ENCODE measurements at regions not wholly inside any gene's neighbourhood (a gene's known extent, or its start where the extent isn't known, plus 50 kb on each side); places are given as distances from the start of the nearest gene placed in this dataset.

GRCh38 chr2:118791483-118791882 lies 56.0 kb downstream of the EN1 start:
- no peak for DNase-seq

GRCh38 chr2:118786746-118787145 lies 60.7 kb downstream of the EN1 start:
- DNase-seq: no peak

- no peak for DNase-seq
Measured at GRCh38 chr2:118784860-118785259, 62.6 kb downstream of the EN1 start.

GRCh38 chr2:118779362-118779761 lies 68.1 kb downstream of the EN1 start:
- peak; percentile 4 for DNase-seq

- peak; percentile 78 for DNase-seq
Measured at GRCh38 chr2:118774458-118775133, 72.9 kb downstream of the EN1 start.

GRCh38 chr2:118773826-118774225 lies 73.6 kb downstream of the EN1 start:
- DNase-seq: peak; percentile 25

GRCh38 chr2:118772487-118773200 lies 74.8 kb downstream of the EN1 start:
- DNase-seq: peak; percentile 12

- peak; percentile 18 for DNase-seq
Measured at GRCh38 chr2:118769707-118770400, 77.6 kb downstream of the EN1 start.

GRCh38 chr2:118766871-118767270 lies 80.6 kb downstream of the EN1 start:
- DNase-seq: no peak

GRCh38 chr2:118764855-118765254 lies 82.6 kb downstream of the EN1 start:
- no peak for DNase-seq

- peak; percentile 72 for DNase-seq
Measured at GRCh38 chr2:118763797-118764196, 83.7 kb downstream of the EN1 start.

- DNase-seq: no peak
Measured at GRCh38 chr2:118762290-118762689, 85.2 kb downstream of the EN1 start.

GRCh38 chr2:118761771-118762170 lies 85.7 kb downstream of the EN1 start:
- DNase-seq: no peak

GRCh38 chr2:118755901-118756300 lies 91.5 kb downstream of the EN1 start:
- no peak for DNase-seq

GRCh38 chr2:118755384-118755783 lies 92.1 kb downstream of the EN1 start:
- peak; percentile 4 for DNase-seq

GRCh38 chr2:118752762-118753429 lies 94.6 kb downstream of the EN1 start:
- DNase-seq: peak; percentile 41

- peak; percentile 20 for DNase-seq
Measured at GRCh38 chr2:118750959-118751565, 96.4 kb downstream of the EN1 start.

GRCh38 chr2:118748245-118748885 lies 99.1 kb downstream of the EN1 start:
- DNase-seq: no peak

GRCh38 chr2:118747637-118748036 lies 99.8 kb downstream of the EN1 start:
- DNase-seq: peak; percentile 8

GRCh38 chr2:118747066-118747465 lies 100.4 kb downstream of the EN1 start:
- DNase-seq: no peak

GRCh38 chr2:118744682-118745181 lies 102.7 kb downstream of the EN1 start:
- DNase-seq: peak; percentile 15
